ENCODE measurements at regions not wholly inside any gene's neighbourhood (a gene's known extent, or its start where the extent isn't known, plus 50 kb on each side); places are given as distances from the start of the nearest gene placed in this dataset.

- H3K4me3 ChIP-seq (ENCODE audit: low read length), result no peak overlapping the region
- TF ChIP-seq CTCF (conservative IDR thresholded peaks at IDR 0.05; ENCODE audit: low read depth, low read length), result no peak
- no peak for DNase-seq (ENCODE audit: low read depth)
Observed at GRCh38 chr5:40106847-40107246, 572.9 kb upstream of the PTGER4 start.

GRCh38 chr5:40098313-40098712 is 581.4 kb upstream of the PTGER4 start:
- H3K4me3 ChIP-seq (ENCODE audit: low read length), result no peak overlapping the region
- TF ChIP-seq CTCF (conservative IDR thresholded peaks at IDR 0.05; ENCODE audit: low read depth, low read length), result no peak
- no peak for DNase-seq (ENCODE audit: low read depth)

- no peak overlapping the region for H3K4me3 ChIP-seq (ENCODE audit: low read length)
- no peak for DNase-seq (ENCODE audit: low read depth)
- no peak for TF ChIP-seq CTCF (conservative IDR thresholded peaks at IDR 0.05; ENCODE audit: low read depth, low read length)
Observed at GRCh38 chr5:40093550-40093949, 586.2 kb upstream of the PTGER4 start.

GRCh38 chr5:40089269-40089668 is 590.4 kb upstream of the PTGER4 start:
- no peak overlapping the region for H3K4me3 ChIP-seq (ENCODE audit: low read length)
- TF ChIP-seq CTCF (conservative IDR thresholded peaks at IDR 0.05; ENCODE audit: low read depth, low read length), result no peak
- no peak for DNase-seq (ENCODE audit: low read depth)

GRCh38 chr5:40084614-40085013 is 595.1 kb upstream of the PTGER4 start:
- no peak overlapping the region for H3K4me3 ChIP-seq (ENCODE audit: low read length)
- DNase-seq (ENCODE audit: low read depth), result no peak
- no peak for TF ChIP-seq CTCF (conservative IDR thresholded peaks at IDR 0.05; ENCODE audit: low read depth, low read length)

GRCh38 chr5:40082313-40082712 is 597.4 kb upstream of the PTGER4 start:
- DNase-seq (ENCODE audit: low read depth), result no peak
- no peak for TF ChIP-seq CTCF (conservative IDR thresholded peaks at IDR 0.05; ENCODE audit: low read depth, low read length)
- H3K4me3 ChIP-seq (ENCODE audit: low read length), result no peak overlapping the region

GRCh38 chr5:40080191-40080590 is 599.5 kb upstream of the PTGER4 start:
- peak; percentile 39 for DNase-seq (ENCODE audit: low read depth)
- H3K4me3 ChIP-seq (ENCODE audit: low read length), result no peak overlapping the region
- no peak for TF ChIP-seq CTCF (conservative IDR thresholded peaks at IDR 0.05; ENCODE audit: low read depth, low read length)

All from retinal pigment epithelial cell (primary cell).